K562 (cell line): ENCODE measurements at regions not wholly inside any gene's neighbourhood (a gene's known extent, or its start where the extent isn't known, plus 50 kb on each side); places are given as distances from the start of the nearest gene placed in this dataset.
A peak's percentile ranks its signal among the peaks of the same experiment; 100 is the strongest.

Source experiments
- ATAC-seq: fragments of 200-7000 bp; cut with Tn5 transposase; 3 replicates; pipeline ENCODE4 v1.9.1; 2020; ENCODE audit warnings: moderate library complexity
- BruUV-seq: library from RNA; stranded (reverse); fragments of 400-500 nt; replicated peaks from 2 replicates; lab custom pipeline; 2021; lab: Mats Ljungman, UMichigan
- CTCF ChIA-PET: fragments of 300-600 bp; formaldehyde crosslinking; extraction: SDS; loops from one replicate; lab custom pipeline; 2021; ENCODE audit warnings: low intra/inter-chr PET ratio; lab: Yijun Ruan, JAX
- POLR2A ChIA-PET: fragments of 300-600, 350-650 bp; sonication (Branson Sonifier 250); formaldehyde crosslinking; extraction: SDS; loops from one replicate; lab custom pipeline; 2021; ENCODE audit warnings: antibody characterized with exemption, inconsistent platforms; lab: Yijun Ruan, JAX
- DNase-seq, 4 experiments: peaks; one replicate each; pipeline versions ENCODE4 v3.0.0 to v3.0.0-alpha.2; 2011 to 2018; ENCODE audit warnings: low spot score in 3 of 4, mixed read lengths in 3 of 4; ENCODE audit errors: extremely low read depth in 1 of 4
- FAIRE-seq: peaks from 2 replicates; lab custom pipeline; 2011; peaks lifted over from hg19 to GRCh38; lab: Jason Lieb, UNC
- H2AFZ ChIP-seq: 2 replicates; pipeline ENCODE4 v1.6.0; 2011; ENCODE audit warnings: low read depth, low read length, control low read depth, inconsistent platforms
- H3K27ac ChIP-seq: fragments of 200-600 bp; 3 replicates; pipeline ENCODE4 v1.8.0; 2011; ENCODE audit warnings: low read depth, mild to moderate bottlenecking, control low read depth, inconsistent platforms, low read length, moderate library complexity, mixed read lengths; ENCODE audit errors: extremely low read depth
- H3K27me3 ChIP-seq, 2 experiments: fragments of 300-600 bp in 1 of 2; 2 replicates in 1 of 2; 3 replicates in 1 of 2; pipeline versions ENCODE4 v1.6.0 to v1.8.0; 2011; ENCODE audit warnings: inconsistent platforms in 2 of 2, low read length in 2 of 2, mild to moderate bottlenecking in 1 of 2, mixed read lengths in 1 of 2, moderate library complexity in 1 of 2; ENCODE audit not compliant: control insufficient read depth in 2 of 2, insufficient read depth in 2 of 2
- H3K36me3 ChIP-seq: fragments of 300-600 bp; 3 replicates; pipeline ENCODE4 v1.8.0; 2011; ENCODE audit warnings: mild to moderate bottlenecking, low read length, inconsistent platforms; ENCODE audit not compliant: control insufficient read depth, insufficient read depth
- H3K4me1 ChIP-seq, 2 experiments: fragments of 200-600 bp in 1 of 2; replicated peaks in 1 of 2; 2 replicates in 1 of 2; 3 replicates in 1 of 2; pipeline versions ENCODE4 v1.5.1 to v1.8.0; 2011; ENCODE audit warnings: inconsistent platforms in 2 of 2, low read length in 2 of 2, mild to moderate bottlenecking in 1 of 2, mixed read lengths in 1 of 2, moderate library complexity in 1 of 2; ENCODE audit not compliant: control insufficient read depth in 2 of 2, insufficient read depth in 2 of 2
- H3K4me2 ChIP-seq: 2 replicates; pipeline ENCODE4 v1.6.1; 2011; ENCODE audit warnings: low read length, control low read depth, inconsistent platforms, mixed read lengths; ENCODE audit not compliant: insufficient read depth
- H3K4me3 ChIP-seq: fragments of 200-600 bp; sonication (generic), shearing (Covaris generic); 2 replicates; pipeline ENCODE4 v1.5.1; 2016; ENCODE audit warnings: control low read depth, inconsistent platforms
- H3K79me2 ChIP-seq: fragments of 200-600 bp; 3 replicates; pipeline ENCODE4 v1.8.0; 2011; ENCODE audit warnings: low read length, inconsistent platforms; ENCODE audit not compliant: control insufficient read depth, insufficient read depth
- H3K9ac ChIP-seq, 2 experiments: 2 replicates each; pipeline versions ENCODE4 v1.6.0 to v1.6.1; 2011; ENCODE audit warnings: low read depth in 2 of 2, low read length in 2 of 2, control low read depth in 1 of 2, inconsistent platforms in 1 of 2, mild to moderate bottlenecking in 1 of 2, mixed read lengths in 1 of 2; ENCODE audit not compliant: insufficient read depth in 1 of 2
- H3K9me1 ChIP-seq: one replicate; pipeline ENCODE4 v1.6.0; 2011; ENCODE audit warnings: inconsistent platforms, mild to moderate bottlenecking, low read length, moderate library complexity; ENCODE audit not compliant: control insufficient read depth, insufficient read depth
- H3K9me3 ChIP-seq: replicated peaks from 2 replicates; pipeline ENCODE4 v1.5.1; 2011; ENCODE audit warnings: low read depth, low read length, inconsistent platforms; ENCODE audit not compliant: control insufficient read depth, insufficient read depth
- H4K20me1 ChIP-seq: replicated peaks from 2 replicates; pipeline ENCODE4 v1.6.1; 2011; ENCODE audit warnings: low read length, inconsistent platforms, mixed read lengths; ENCODE audit not compliant: control insufficient read depth, insufficient read depth
- ATF3 ChIP-seq, 2 experiments: fragments of 450-650 bp in 1 of 2; sonication (generic) in 1 of 2; formaldehyde crosslinking in 1 of 2; IDR thresholded peaks in 1 of 2; conservative IDR thresholded peaks in 1 of 2; 2 replicates each; pipeline versions ENCODE4 v1.6.1 to v1.8.1; 2016 to 2023; ENCODE audit warnings: mild to moderate bottlenecking in 2 of 2, moderate library complexity in 2 of 2, inconsistent platforms in 1 of 2, missing genetic modification reagents in 1 of 2
- RBM15 ChIP-seq: fragments of 200-400 bp; formaldehyde crosslinking; IDR thresholded peaks from 2 replicates; pipeline ENCODE4 v1.6.1; 2018; ENCODE audit warnings: mild to moderate bottlenecking, low read length, moderate library complexity; ENCODE audit not compliant: insufficient read depth
- SAFB2 ChIP-seq: fragments of 200-400 bp; formaldehyde crosslinking; IDR thresholded peaks from 2 replicates; pipeline ENCODE4 v1.6.1; 2018; ENCODE audit warnings: borderline replicate concordance, low read length, low read depth, moderate library complexity; ENCODE audit not compliant: severe bottlenecking
- WGBS: fragments of 100-300 bp; shearing (Covaris generic); methylation state at CpG from one replicate; pipeline ENCODE4 v1.1.6; 2016; ENCODE audit warnings: low coverage, mixed read lengths; ENCODE audit not compliant: insufficient coverage; ENCODE audit errors: missing lambda C conversion rate; 5-methylcytosine and 5-hydroxymethylcytosine counted together
- in situ Hi-C: fragments of 300-500 bp; cut with MboI; formaldehyde crosslinking; loops from 4 replicates; pipeline ENCODE4 v1.15.0; 2018; ENCODE audit warnings: inconsistent platforms, mixed read lengths
- intact Hi-C: fragments of 100-400 bp; cut with micrococcal nuclease; formaldehyde crosslinking; loops from 2 replicates; pipeline ENCODE4 v1.14.2; 2022

GRCh38 chr4:152015597-152016302, 254.9 kb upstream of the GATB start:
- no peaks in the 10 kb centered on the region for H3K4me1 ChIP-seq
- no peaks in the 10 kb centered on the region for H3K9me3 ChIP-seq
- ChIA-PET CTCF (interaction anchor here (0.5 kb wide), 1 partner anchor 793 kb away, joined by 4 read pairs; no protein-coding TSS in a partner anchor), POLR2A (no interaction called here)
- H3K27ac ChIP-seq = no peak overlapping the region
- no peak for ATAC-seq
- 3% methylated on average over 10 of the region's 11 CpGs for WGBS
- no peaks in the 10 kb centered on the region; the same call in 1 of the 2 replicates for H4K20me1 ChIP-seq
- intact Hi-C loops (no loop called here), in situ Hi-C loops (no loop called here)
- no peak overlapping the region for H3K9ac ChIP-seq
- BruUV-seq = no TSS peak
- H3K9me1 ChIP-seq = no peaks in the 10 kb centered on the region
- no peaks in the 10 kb centered on the region for H3K79me2 ChIP-seq
- DNase-seq = no peak
- no peak for TF ChIP-seq RBM15
- TF ChIP-seq ATF3 (IDR thresholded peaks at IDR 0.05) = peak; percentile 10; the same call in 1 of the 2 replicates
- TF ChIP-seq ATF3 (CRISPR knock-in tag; conservative IDR thresholded peaks at IDR 0.05) = no peak
- TF ChIP-seq SAFB2 = no peak
- peaks cover 2 to 14% of the 10 kb centered on the region in 2 experiments; a peak in 3 of 5 replicates for H3K27me3 ChIP-seq
- H3K4me3 ChIP-seq = no peak overlapping the region
- H3K36me3 ChIP-seq = no peaks in the 10 kb centered on the region
- H3K4me2 ChIP-seq = no peak overlapping the region
- no peak for FAIRE-seq
- no peak overlapping the region for H2AFZ ChIP-seq
